ENCODE measurements at regions not wholly inside any gene's neighbourhood (a gene's known extent, or its start where the extent isn't known, plus 50 kb on each side); places are given as distances from the start of the nearest gene placed in this dataset.
A peak's percentile ranks its signal among the peaks of the same experiment; 100 is the strongest.

GRCh38 chr7:23956772-23957576 lies 247.0 kb downstream of the STK31 start:
- H3K27me3 Mint-ChIP-seq: peaks cover 16% of the 10 kb centered on the region
- H3K4me1 Mint-ChIP-seq (ENCODE audit: low read depth): peaks cover 4% of the 10 kb centered on the region
- no peak overlapping the region for H3K4me3 Mint-ChIP-seq
- H3K9me3 Mint-ChIP-seq: peaks cover 3% of the 10 kb centered on the region
- H3K27ac Mint-ChIP-seq: no peak overlapping the region
- no peaks in the 10 kb centered on the region for H3K36me3 Mint-ChIP-seq (ENCODE audit: low read depth)

GRCh38 chr7:23959821-23960220 lies 249.8 kb downstream of the STK31 start:
- Mint-ChIP-seq H3K4me1 (ENCODE audit: low read depth) (peaks cover 4% of the 10 kb centered on the region), H3K36me3 (ENCODE audit: low read depth) (no peaks in the 10 kb centered on the region), H3K4me3 (no peak overlapping the region), H3K9me3 (peaks cover 3% of the 10 kb centered on the region), H3K27ac (no peak overlapping the region), H3K27me3 (peaks cover 11% of the 10 kb centered on the region)

- no peak overlapping the region for H3K27ac Mint-ChIP-seq
- H3K4me3 Mint-ChIP-seq: no peak overlapping the region
- H3K27me3 Mint-ChIP-seq: peaks cover 11% of the 10 kb centered on the region
- no peaks in the 10 kb centered on the region for H3K36me3 Mint-ChIP-seq (ENCODE audit: low read depth)
- H3K4me1 Mint-ChIP-seq (ENCODE audit: low read depth): peaks cover under 1% of the 10 kb centered on the region
- H3K9me3 Mint-ChIP-seq: peaks cover 2% of the 10 kb centered on the region
Measured at GRCh38 chr7:23960361-23960760, 250.3 kb downstream of the STK31 start.

GRCh38 chr7:23963461-23964165 lies 253.6 kb downstream of the STK31 start:
- Mint-ChIP-seq H3K4me3 (no peak overlapping the region), H3K4me1 (ENCODE audit: low read depth) (peaks cover 12% of the 10 kb centered on the region), H3K36me3 (ENCODE audit: low read depth) (no peaks in the 10 kb centered on the region), H3K9me3 (no peaks in the 10 kb centered on the region), H3K27ac (no peak overlapping the region), H3K27me3 (peaks cover 11% of the 10 kb centered on the region)

- Mint-ChIP-seq H3K27me3 (peaks cover 11% of the 10 kb centered on the region), H3K4me3 (no peak overlapping the region), H3K36me3 (ENCODE audit: low read depth) (no peaks in the 10 kb centered on the region), H3K4me1 (ENCODE audit: low read depth) (peaks cover 20% of the 10 kb centered on the region), H3K27ac (no peak overlapping the region), H3K9me3 (no peaks in the 10 kb centered on the region)
Measured at GRCh38 chr7:23964715-23965114, 254.7 kb downstream of the STK31 start.

GRCh38 chr7:23965296-23965695 lies 255.3 kb downstream of the STK31 start:
- peaks cover 11% of the 10 kb centered on the region for H3K27me3 Mint-ChIP-seq
- no peaks in the 10 kb centered on the region for H3K36me3 Mint-ChIP-seq (ENCODE audit: low read depth)
- no peak overlapping the region for H3K4me3 Mint-ChIP-seq
- H3K9me3 Mint-ChIP-seq: no peaks in the 10 kb centered on the region
- H3K27ac Mint-ChIP-seq: no peak overlapping the region
- H3K4me1 Mint-ChIP-seq (ENCODE audit: low read depth): peaks cover 20% of the 10 kb centered on the region

- H3K4me1 Mint-ChIP-seq (ENCODE audit: low read depth): peaks cover 26% of the 10 kb centered on the region
- no peaks in the 10 kb centered on the region for H3K27me3 Mint-ChIP-seq
- H3K36me3 Mint-ChIP-seq (ENCODE audit: low read depth): no peaks in the 10 kb centered on the region
- no peak overlapping the region for H3K27ac Mint-ChIP-seq
- H3K4me3 Mint-ChIP-seq: no peak overlapping the region
- H3K9me3 Mint-ChIP-seq: no peaks in the 10 kb centered on the region
Measured at GRCh38 chr7:23966941-23967340, 256.9 kb downstream of the STK31 start.

GRCh38 chr7:23967949-23968599 lies 258.1 kb downstream of the STK31 start:
- Mint-ChIP-seq H3K9me3 (no peaks in the 10 kb centered on the region), H3K4me1 (ENCODE audit: low read depth) (peaks cover 31% of the 10 kb centered on the region), H3K4me3 (no peak overlapping the region), H3K27ac (peak overlapping the region; percentile 43), H3K36me3 (ENCODE audit: low read depth) (no peaks in the 10 kb centered on the region), H3K27me3 (peaks cover 2% of the 10 kb centered on the region)

GRCh38 chr7:23968791-23969190 lies 258.8 kb downstream of the STK31 start:
- Mint-ChIP-seq H3K27ac (no peak overlapping the region), H3K36me3 (ENCODE audit: low read depth) (no peaks in the 10 kb centered on the region), H3K27me3 (peaks cover 10% of the 10 kb centered on the region), H3K9me3 (no peaks in the 10 kb centered on the region), H3K4me3 (no peak overlapping the region), H3K4me1 (ENCODE audit: low read depth) (peaks cover 31% of the 10 kb centered on the region)

- Mint-ChIP-seq H3K9me3 (no peaks in the 10 kb centered on the region), H3K27me3 (peaks cover 16% of the 10 kb centered on the region), H3K4me1 (ENCODE audit: low read depth) (peaks cover 31% of the 10 kb centered on the region), H3K27ac (no peak overlapping the region), H3K4me3 (no peak overlapping the region), H3K36me3 (ENCODE audit: low read depth) (no peaks in the 10 kb centered on the region)
Measured at GRCh38 chr7:23969443-23969842, 259.4 kb downstream of the STK31 start.

GRCh38 chr7:23970193-23970592 lies 260.2 kb downstream of the STK31 start:
- H3K27me3 Mint-ChIP-seq: peaks cover 18% of the 10 kb centered on the region
- H3K9me3 Mint-ChIP-seq: no peaks in the 10 kb centered on the region
- no peak overlapping the region for H3K4me3 Mint-ChIP-seq
- H3K27ac Mint-ChIP-seq: no peak overlapping the region
- peaks cover 31% of the 10 kb centered on the region for H3K4me1 Mint-ChIP-seq (ENCODE audit: low read depth)
- H3K36me3 Mint-ChIP-seq (ENCODE audit: low read depth): no peaks in the 10 kb centered on the region

GRCh38 chr7:23971031-23971430 lies 261.0 kb downstream of the STK31 start:
- H3K27ac Mint-ChIP-seq: no peak overlapping the region
- H3K9me3 Mint-ChIP-seq: no peaks in the 10 kb centered on the region
- no peaks in the 10 kb centered on the region for H3K36me3 Mint-ChIP-seq (ENCODE audit: low read depth)
- H3K4me1 Mint-ChIP-seq (ENCODE audit: low read depth): peaks cover 31% of the 10 kb centered on the region
- H3K4me3 Mint-ChIP-seq: no peak overlapping the region
- peaks cover 22% of the 10 kb centered on the region for H3K27me3 Mint-ChIP-seq

- no peaks in the 10 kb centered on the region for H3K36me3 Mint-ChIP-seq (ENCODE audit: low read depth)
- H3K27me3 Mint-ChIP-seq: peaks cover 24% of the 10 kb centered on the region
- no peak overlapping the region for H3K4me3 Mint-ChIP-seq
- no peaks in the 10 kb centered on the region for H3K9me3 Mint-ChIP-seq
- H3K4me1 Mint-ChIP-seq (ENCODE audit: low read depth): peaks cover 31% of the 10 kb centered on the region
- H3K27ac Mint-ChIP-seq: peak overlapping the region; percentile 61
Measured at GRCh38 chr7:23972057-23972456, 262.0 kb downstream of the STK31 start.

GRCh38 chr7:23973264-23973663 lies 263.2 kb downstream of the STK31 start:
- H3K27ac Mint-ChIP-seq: no peak overlapping the region
- H3K9me3 Mint-ChIP-seq: no peaks in the 10 kb centered on the region
- H3K27me3 Mint-ChIP-seq: peaks cover 27% of the 10 kb centered on the region
- H3K4me3 Mint-ChIP-seq: no peak overlapping the region
- H3K4me1 Mint-ChIP-seq (ENCODE audit: low read depth): peaks cover 23% of the 10 kb centered on the region
- H3K36me3 Mint-ChIP-seq (ENCODE audit: low read depth): no peaks in the 10 kb centered on the region

GRCh38 chr7:23980081-23980480 lies 270.1 kb downstream of the STK31 start:
- Mint-ChIP-seq H3K27me3 (peaks cover 24% of the 10 kb centered on the region), H3K27ac (no peak overlapping the region), H3K4me3 (no peak overlapping the region), H3K36me3 (ENCODE audit: low read depth) (no peaks in the 10 kb centered on the region), H3K4me1 (ENCODE audit: low read depth) (no peaks in the 10 kb centered on the region), H3K9me3 (peaks cover 9% of the 10 kb centered on the region)
